Caco-2 (cell line): ENCODE measurements at regions not wholly inside any gene's neighbourhood (a gene's known extent, or its start where the extent isn't known, plus 50 kb on each side); places are given as distances from the start of the nearest gene placed in this dataset.

Source experiments
- BruUV-seq: library from RNA; stranded (reverse); fragments of 400-500 nt; replicated peaks from 2 replicates; lab custom pipeline; 2021; lab: Mats Ljungman, UMichigan
- CTCF ChIA-PET: fragments of 300-600 bp; sonication (Branson Sonifier 250); formaldehyde crosslinking; loops from one replicate; lab custom pipeline; 2022; ENCODE audit warnings: antibody characterized with exemption; lab: Charles Lee
- POLR2A ChIA-PET: fragments of 300-600 bp; sonication (Branson Sonifier 250); formaldehyde crosslinking; loops from one replicate; lab custom pipeline; 2022; ENCODE audit warnings: antibody characterized with exemption; lab: Charles Lee
- DNase-seq, 2 experiments: peaks; one replicate each; pipeline versions ENCODE4 v3.0.0 to v3.0.0-alpha.2; 2020 to 2022
- H3K27me3 ChIP-seq: replicated peaks from 2 replicates; pipeline ENCODE4 v1.6.0; 2011; ENCODE audit warnings: low read length; ENCODE audit not compliant: control insufficient read depth, insufficient read depth
- H3K36me3 ChIP-seq: 2 replicates; pipeline ENCODE4 v1.5.1; 2011; ENCODE audit warnings: low read length; ENCODE audit not compliant: control insufficient read depth, insufficient read depth
- H3K4me1 ChIP-seq: fragments of 250-450 bp; sonication (Bioruptor Pico); 2 replicates; pipeline ENCODE4 v1.5.1; 2020; ENCODE audit warnings: mild to moderate bottlenecking
- H3K4me3 ChIP-seq: 2 replicates; pipeline ENCODE4 v1.5.1; 2011; ENCODE audit warnings: low read depth, mild to moderate bottlenecking, control low read depth, low read length
- H3K9me3 ChIP-seq: fragments of 250-450 bp; sonication (Bioruptor Pico); 2 replicates; pipeline ENCODE4 v1.5.1; 2020; ENCODE audit warnings: mild to moderate bottlenecking, moderate library complexity
- H3K27ac Mint-ChIP-seq: one replicate; pipeline ENCODE4 v1.8.0; 2022; ENCODE audit warnings: mixed read lengths; ENCODE audit not compliant: unreplicated experiment
- H3K27me3 Mint-ChIP-seq: one replicate; pipeline ENCODE4 v1.8.0; 2022; ENCODE audit warnings: mixed read lengths; ENCODE audit not compliant: insufficient read depth, unreplicated experiment
- H3K36me3 Mint-ChIP-seq: one replicate; pipeline ENCODE4 v1.8.0; 2022; ENCODE audit warnings: mild to moderate bottlenecking, mixed read lengths; ENCODE audit not compliant: insufficient read depth, unreplicated experiment
- H3K4me1 Mint-ChIP-seq: one replicate; pipeline ENCODE4 v1.8.0; 2022; ENCODE audit warnings: low read depth, mixed read lengths; ENCODE audit not compliant: unreplicated experiment
- H3K4me3 Mint-ChIP-seq: one replicate; pipeline ENCODE4 v1.8.0; 2022; ENCODE audit warnings: mild to moderate bottlenecking, moderate library complexity, mixed read lengths; ENCODE audit not compliant: unreplicated experiment
- H3K9me3 Mint-ChIP-seq: one replicate; pipeline ENCODE4 v1.8.0; 2022; ENCODE audit warnings: mixed read lengths; ENCODE audit not compliant: unreplicated experiment
- intact Hi-C: fragments of 100-400 bp; cut with micrococcal nuclease; formaldehyde crosslinking; loops from one replicate; pipeline ENCODE4 v1.10.0; 2022; ENCODE audit not compliant: unreplicated experiment
- TF ChIP-seq, protein P1 (sequence below), 2 experiments: fragments of 200-600 bp in 1 of 2; IDR thresholded peaks; 1 replicate in 1 of 2; 2 replicates in 1 of 2; pipeline versions ENCODE4 v1.5.1 to v1.8.0; 2011 to 2022; ENCODE audit warnings: antibody characterized with exemption in 1 of 2, control low read depth in 1 of 2, inconsistent platforms in 1 of 2, low read depth in 1 of 2, low read length in 1 of 2, mild to moderate bottlenecking in 1 of 2, moderate library complexity in 1 of 2; ENCODE audit not compliant: insufficient read depth in 1 of 2, severe bottlenecking in 1 of 2, unreplicated experiment in 1 of 2

DNA sequence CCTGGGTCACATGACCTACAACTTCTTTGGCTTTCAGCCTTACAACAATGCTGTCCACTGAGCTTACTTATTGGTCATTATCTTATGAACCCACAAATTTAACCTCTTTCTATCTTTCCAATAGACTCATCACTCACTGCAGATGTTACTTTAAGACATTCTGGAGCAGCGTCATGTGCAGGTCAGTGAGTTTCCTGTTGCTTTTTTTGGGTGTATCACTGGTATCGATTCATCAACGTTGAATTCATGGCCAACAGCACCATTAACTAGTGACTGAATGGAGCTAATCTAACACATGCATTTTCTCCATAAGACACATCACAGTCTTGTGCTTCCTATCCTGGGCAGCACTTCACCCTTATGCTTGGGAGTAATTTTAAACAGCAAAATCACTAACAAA is 672.6 kb upstream of the CDH18 start:
- H3K9me3 Mint-ChIP-seq = no peaks in the 10 kb centered on the region
- Histone ChIP-seq H3K36me3 (no peaks in the 10 kb centered on the region), H3K4me1 (no peaks in the 10 kb centered on the region), H3K9me3 (no peaks in the 10 kb centered on the region), H3K27me3 (no peaks in the 10 kb centered on the region; the same call in 1 of the 2 replicates), H3K4me3 (no peak overlapping the region)
- H3K4me1 Mint-ChIP-seq = no peaks in the 10 kb centered on the region
- BruUV-seq = no TSS peak
- no peak overlapping the region for H3K27ac Mint-ChIP-seq
- H3K36me3 Mint-ChIP-seq = no peaks in the 10 kb centered on the region
- TF ChIP-seq, protein P1, sequence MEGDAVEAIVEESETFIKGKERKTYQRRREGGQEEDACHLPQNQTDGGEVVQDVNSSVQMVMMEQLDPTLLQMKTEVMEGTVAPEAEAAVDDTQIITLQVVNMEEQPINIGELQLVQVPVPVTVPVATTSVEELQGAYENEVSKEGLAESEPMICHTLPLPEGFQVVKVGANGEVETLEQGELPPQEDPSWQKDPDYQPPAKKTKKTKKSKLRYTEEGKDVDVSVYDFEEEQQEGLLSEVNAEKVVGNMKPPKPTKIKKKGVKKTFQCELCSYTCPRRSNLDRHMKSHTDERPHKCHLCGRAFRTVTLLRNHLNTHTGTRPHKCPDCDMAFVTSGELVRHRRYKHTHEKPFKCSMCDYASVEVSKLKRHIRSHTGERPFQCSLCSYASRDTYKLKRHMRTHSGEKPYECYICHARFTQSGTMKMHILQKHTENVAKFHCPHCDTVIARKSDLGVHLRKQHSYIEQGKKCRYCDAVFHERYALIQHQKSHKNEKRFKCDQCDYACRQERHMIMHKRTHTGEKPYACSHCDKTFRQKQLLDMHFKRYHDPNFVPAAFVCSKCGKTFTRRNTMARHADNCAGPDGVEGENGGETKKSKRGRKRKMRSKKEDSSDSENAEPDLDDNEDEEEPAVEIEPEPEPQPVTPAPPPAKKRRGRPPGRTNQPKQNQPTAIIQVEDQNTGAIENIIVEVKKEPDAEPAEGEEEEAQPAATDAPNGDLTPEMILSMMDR (IDR thresholded peaks at IDR 0.05; ENCODE audit: insufficient read depth in 1 of 2, low read depth in 1 of 2, low read length in 1 of 2, severe bottlenecking in 1 of 2, unreplicated experiment in 1 of 2) = no peak
- H3K4me3 Mint-ChIP-seq = no peak overlapping the region
- POLR2A ChIA-PET = no interaction called here
- CTCF ChIA-PET = no interaction called here
- no peak for DNase-seq
- H3K27me3 Mint-ChIP-seq = no peaks in the 10 kb centered on the region
- intact Hi-C loops = no loop called here

DNA sequence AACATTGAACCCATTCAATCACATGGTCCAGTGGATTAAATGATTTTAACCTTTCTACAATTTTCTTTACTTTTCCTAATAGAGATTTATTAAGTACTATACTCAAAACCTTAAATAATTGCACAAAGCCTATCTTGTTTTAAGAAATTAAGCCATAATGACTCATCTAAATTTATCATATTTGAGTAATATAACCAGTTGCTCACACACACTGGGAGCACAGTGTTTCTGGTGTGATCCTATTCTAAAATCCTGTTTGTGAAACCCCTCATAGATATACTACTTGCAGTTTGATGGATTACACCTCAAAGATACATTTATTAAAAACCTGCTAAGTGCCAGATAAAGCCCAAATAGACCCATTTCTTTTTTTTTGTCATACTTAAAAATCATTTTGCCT is 668.3 kb upstream of the CDH18 start:
- H3K4me1 ChIP-seq = no peaks in the 10 kb centered on the region
- BruUV-seq = no TSS peak
- H3K27me3 ChIP-seq = no peaks in the 10 kb centered on the region; the same call in 1 of the 2 replicates
- Mint-ChIP-seq H3K9me3 (no peaks in the 10 kb centered on the region), H3K27me3 (no peaks in the 10 kb centered on the region), H3K27ac (no peak overlapping the region), H3K36me3 (no peaks in the 10 kb centered on the region), H3K4me3 (no peak overlapping the region), H3K4me1 (no peaks in the 10 kb centered on the region)
- H3K4me3 ChIP-seq = no peak overlapping the region
- no peaks in the 10 kb centered on the region for H3K36me3 ChIP-seq
- intact Hi-C loops = no loop called here
- TF ChIP-seq, protein P1 (IDR thresholded peaks at IDR 0.05; ENCODE audit: insufficient read depth in 1 of 2, low read depth in 1 of 2, low read length in 1 of 2, severe bottlenecking in 1 of 2, unreplicated experiment in 1 of 2) = no peak
- no peaks in the 10 kb centered on the region for H3K9me3 ChIP-seq
- no peak for DNase-seq
- CTCF ChIA-PET = no interaction called here
- POLR2A ChIA-PET = no interaction called here

DNA sequence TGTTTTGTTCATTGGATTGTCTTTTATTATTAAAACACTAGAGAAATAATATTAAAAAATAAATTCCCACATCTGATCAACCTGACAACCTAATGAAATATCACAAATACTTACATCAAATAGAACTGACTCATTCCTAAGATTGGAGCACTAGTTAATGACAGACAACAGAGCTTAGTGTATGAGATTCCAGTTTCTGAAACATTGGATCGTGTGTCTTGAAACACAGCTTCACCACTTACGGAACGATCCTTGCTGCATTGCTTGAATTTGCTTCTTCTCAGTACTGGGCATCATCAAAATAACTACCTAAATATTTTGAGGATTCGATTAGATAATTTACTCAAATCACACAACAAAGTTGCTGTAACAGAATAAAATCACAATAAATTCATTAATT is 667.2 kb upstream of the CDH18 start:
- CTCF ChIA-PET = no interaction called here

More for the DNA sequence above, 667.2 kb upstream of the CDH18 start:
- H3K4me1 ChIP-seq = no peaks in the 10 kb centered on the region
- no peak overlapping the region for H3K27ac Mint-ChIP-seq
- no peak for DNase-seq
- no peaks in the 10 kb centered on the region for H3K9me3 Mint-ChIP-seq
- no peaks in the 10 kb centered on the region for H3K27me3 ChIP-seq
- no TSS peak for BruUV-seq
- H3K27me3 Mint-ChIP-seq = no peaks in the 10 kb centered on the region
- intact Hi-C loops = no loop called here
- H3K4me3 Mint-ChIP-seq = no peak overlapping the region
- TF ChIP-seq, protein P1 (IDR thresholded peaks at IDR 0.05; ENCODE audit: insufficient read depth in 1 of 2, low read depth in 1 of 2, low read length in 1 of 2, severe bottlenecking in 1 of 2, unreplicated experiment in 1 of 2) = no peak
- POLR2A ChIA-PET = no interaction called here
- no peak overlapping the region for H3K4me3 ChIP-seq
- no peaks in the 10 kb centered on the region for H3K36me3 ChIP-seq
- H3K4me1 Mint-ChIP-seq = no peaks in the 10 kb centered on the region
- H3K9me3 ChIP-seq = no peaks in the 10 kb centered on the region
- H3K36me3 Mint-ChIP-seq = no peaks in the 10 kb centered on the region
